ENCODE measurements at regions not wholly inside any gene's neighbourhood (a gene's known extent, or its start where the extent isn't known, plus 50 kb on each side); places are given as distances from the start of the nearest gene placed in this dataset.
"Not testable (repeated sequence)": the region's sequence is repeated elsewhere in the genome, so short reads cannot be mapped to it uniquely, and the experiment has no call there.

DNA sequence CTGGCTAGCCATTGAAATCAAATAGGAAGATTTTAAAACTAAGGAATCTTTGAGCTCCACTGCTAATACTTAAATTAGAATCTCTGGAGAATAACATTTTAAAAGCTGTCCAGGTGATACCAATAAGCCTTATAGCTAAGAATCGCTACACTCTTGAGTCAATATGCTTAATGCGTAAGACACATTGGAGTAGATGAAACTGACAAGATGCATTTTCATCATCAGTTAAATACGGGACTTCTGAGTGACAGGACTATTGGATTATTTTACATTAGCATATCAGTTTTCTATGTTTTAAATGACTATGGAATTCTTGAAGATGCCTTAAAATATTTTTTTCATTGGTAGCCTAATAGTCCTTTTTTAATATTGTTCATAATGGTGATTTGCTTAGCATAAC is 80.2 kb downstream of the ATOH1 start:
- H3K36me3 ChIP-seq, result no peaks in the 10 kb centered on the region
- H3K4me3 ChIP-seq, result no peak overlapping the region
- H3K27ac ChIP-seq, result no peak overlapping the region
- TF ChIP-seq, protein P1, sequence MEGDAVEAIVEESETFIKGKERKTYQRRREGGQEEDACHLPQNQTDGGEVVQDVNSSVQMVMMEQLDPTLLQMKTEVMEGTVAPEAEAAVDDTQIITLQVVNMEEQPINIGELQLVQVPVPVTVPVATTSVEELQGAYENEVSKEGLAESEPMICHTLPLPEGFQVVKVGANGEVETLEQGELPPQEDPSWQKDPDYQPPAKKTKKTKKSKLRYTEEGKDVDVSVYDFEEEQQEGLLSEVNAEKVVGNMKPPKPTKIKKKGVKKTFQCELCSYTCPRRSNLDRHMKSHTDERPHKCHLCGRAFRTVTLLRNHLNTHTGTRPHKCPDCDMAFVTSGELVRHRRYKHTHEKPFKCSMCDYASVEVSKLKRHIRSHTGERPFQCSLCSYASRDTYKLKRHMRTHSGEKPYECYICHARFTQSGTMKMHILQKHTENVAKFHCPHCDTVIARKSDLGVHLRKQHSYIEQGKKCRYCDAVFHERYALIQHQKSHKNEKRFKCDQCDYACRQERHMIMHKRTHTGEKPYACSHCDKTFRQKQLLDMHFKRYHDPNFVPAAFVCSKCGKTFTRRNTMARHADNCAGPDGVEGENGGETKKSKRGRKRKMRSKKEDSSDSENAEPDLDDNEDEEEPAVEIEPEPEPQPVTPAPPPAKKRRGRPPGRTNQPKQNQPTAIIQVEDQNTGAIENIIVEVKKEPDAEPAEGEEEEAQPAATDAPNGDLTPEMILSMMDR (IDR thresholded peaks at IDR 0.05), result no peak
- no peaks in the 10 kb centered on the region for H3K27me3 ChIP-seq
- H3K4me1 ChIP-seq, result no peaks in the 10 kb centered on the region
- intact Hi-C loops (cut with DNase I), result no loop called here
- DNase-seq (no peak), ATAC-seq (no peak)
- H3K9me3 ChIP-seq, result no peaks in the 10 kb centered on the region

DNA sequence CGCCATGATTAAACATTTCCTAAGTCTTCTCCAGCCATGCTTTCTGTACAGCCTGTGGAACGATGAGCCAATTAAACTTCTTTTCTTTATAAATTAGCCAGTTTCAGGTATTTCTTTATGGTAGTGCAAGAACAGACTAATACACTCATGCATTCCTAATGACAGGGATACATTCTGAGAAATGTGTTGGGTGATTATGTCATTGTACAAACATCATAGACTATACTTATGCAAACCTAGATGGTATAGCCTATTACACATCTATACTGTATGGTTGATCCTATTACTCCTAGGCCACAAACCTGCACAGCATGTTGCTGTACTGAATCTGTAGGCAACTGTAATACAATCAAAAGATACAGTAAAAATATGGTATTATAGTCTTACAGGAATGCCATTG is 83.1 kb downstream of the ATOH1 start:
- Histone ChIP-seq H3K36me3 (no peaks in the 10 kb centered on the region), H3K4me3 (no peak overlapping the region), H3K4me1 (no peaks in the 10 kb centered on the region), H3K27ac (no peak overlapping the region), H3K27me3 (no peaks in the 10 kb centered on the region), H3K9me3 (no peaks in the 10 kb centered on the region)
- no peak for ATAC-seq
- intact Hi-C loops (cut with DNase I), result no loop called here
- TF ChIP-seq, protein P1 (IDR thresholded peaks at IDR 0.05), result no peak
- no peak for DNase-seq

DNA sequence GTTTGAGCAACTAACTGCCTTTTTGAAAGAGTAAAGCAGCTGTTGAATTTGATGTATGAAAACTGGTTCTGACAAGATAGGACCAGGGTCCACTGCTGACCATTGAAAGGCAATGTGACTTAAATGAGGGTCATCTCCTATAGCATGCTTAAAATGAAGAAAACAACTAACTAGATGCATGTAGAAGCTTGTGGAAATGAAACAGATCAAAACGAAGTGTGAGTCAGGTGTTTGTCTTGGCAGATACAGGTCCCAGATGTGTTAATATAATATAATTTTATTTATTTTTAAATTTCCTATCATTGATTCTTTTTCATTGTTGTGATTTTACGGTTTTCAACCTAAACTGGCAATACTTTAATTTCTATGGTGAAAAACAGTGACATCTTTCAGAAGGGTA is 83.6 kb downstream of the ATOH1 start:
- Histone ChIP-seq H3K27ac (no peak overlapping the region), H3K27me3 (no peaks in the 10 kb centered on the region), H3K4me3 (no peak overlapping the region), H3K4me1 (no peaks in the 10 kb centered on the region), H3K36me3 (no peaks in the 10 kb centered on the region), H3K9me3 (no peaks in the 10 kb centered on the region)
- intact Hi-C loops (cut with DNase I), result no loop called here
- TF ChIP-seq, protein P1 (IDR thresholded peaks at IDR 0.05), result no peak
- DNase-seq (no peak), ATAC-seq (no peak)

DNA sequence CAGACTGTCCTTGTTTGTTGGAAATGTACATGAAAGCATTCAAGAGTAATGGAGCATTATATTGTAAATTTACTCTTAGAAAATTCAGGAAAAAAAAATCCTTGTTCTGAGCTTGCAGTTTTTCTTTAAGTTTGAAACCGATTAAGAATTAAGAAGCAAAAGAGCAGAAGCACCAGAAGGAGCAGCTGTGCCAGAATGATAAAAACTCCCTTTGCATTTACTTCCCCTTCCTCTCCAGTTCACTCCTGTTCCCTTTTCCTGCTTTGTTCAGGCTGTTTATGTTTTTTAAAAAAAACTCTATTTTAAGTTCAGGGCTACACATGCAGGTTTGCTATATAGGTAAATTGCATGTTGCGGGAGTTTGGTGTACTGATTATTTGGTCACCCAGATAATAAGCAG is 90.3 kb downstream of the ATOH1 start:
- Histone ChIP-seq H3K9me3 (no peaks in the 10 kb centered on the region), H3K36me3 (no peaks in the 10 kb centered on the region), H3K27me3 (no peaks in the 10 kb centered on the region), H3K4me3 (no peak overlapping the region), H3K27ac (no peak overlapping the region), H3K4me1 (no peaks in the 10 kb centered on the region)
- TF ChIP-seq, protein P1 (IDR thresholded peaks at IDR 0.05), result no peak
- intact Hi-C loops (cut with DNase I), result no loop called here
- ATAC-seq (no peak), DNase-seq (no peak)

DNA sequence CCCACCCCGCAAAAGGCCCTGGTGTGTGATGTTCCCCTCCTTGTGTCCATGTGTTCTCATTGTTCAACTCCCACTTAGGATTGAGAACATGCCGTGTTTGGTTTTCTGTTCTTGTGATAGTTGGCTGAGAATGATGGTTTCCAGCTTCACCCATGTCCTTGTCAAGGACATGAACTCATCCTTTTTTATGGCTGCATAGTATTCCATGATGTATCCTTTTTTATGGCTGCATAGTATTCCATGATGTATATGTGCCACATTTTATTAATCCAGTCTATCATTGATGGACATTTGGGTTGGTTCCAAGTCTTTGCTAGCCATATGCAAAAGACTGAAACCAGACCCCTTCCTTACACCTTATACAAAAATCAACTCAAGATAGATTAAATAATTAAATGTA is 95.0 kb downstream of the ATOH1 start:
- H3K9me3 ChIP-seq, result not testable (repeated sequence)

DNA sequence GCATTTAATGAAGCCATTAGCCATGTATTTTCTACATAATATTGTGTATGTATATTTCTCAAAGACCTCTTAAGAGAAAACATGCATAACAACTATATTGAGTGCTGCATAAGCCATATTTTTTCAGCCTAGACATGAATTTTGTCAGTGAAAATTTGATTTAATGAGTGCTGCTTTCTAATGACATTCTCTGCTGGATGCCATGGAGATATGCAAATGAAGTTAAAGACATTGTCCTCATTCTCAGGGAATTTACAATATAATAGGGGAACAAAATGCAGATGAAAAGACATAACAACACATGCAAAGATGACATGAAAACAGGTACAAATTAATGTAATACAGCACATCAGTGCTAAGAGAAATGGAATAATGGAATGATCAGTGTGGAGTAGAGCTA is 118.7 kb downstream of the ATOH1 start:
- ATAC-seq, result no peak
- TF ChIP-seq, protein P1 (IDR thresholded peaks at IDR 0.05), result no peak
- Histone ChIP-seq H3K36me3 (no peaks in the 10 kb centered on the region), H3K27me3 (no peaks in the 10 kb centered on the region), H3K4me3 (no peak overlapping the region), H3K9me3 (no peaks in the 10 kb centered on the region), H3K4me1 (no peaks in the 10 kb centered on the region), H3K27ac (no peak overlapping the region)
- intact Hi-C loops (cut with DNase I), result no loop called here
- DNase-seq, result no peak

More for the DNA sequence above, 95.0 kb downstream of the ATOH1 start:
- DNase-seq; H3K27me3 ChIP-seq; H3K36me3 ChIP-seq; intact Hi-C loops (cut with DNase I); H3K4me3 ChIP-seq; H3K27ac ChIP-seq; H3K4me1 ChIP-seq; ATAC-seq: not testable (repeated sequence)

DNA sequence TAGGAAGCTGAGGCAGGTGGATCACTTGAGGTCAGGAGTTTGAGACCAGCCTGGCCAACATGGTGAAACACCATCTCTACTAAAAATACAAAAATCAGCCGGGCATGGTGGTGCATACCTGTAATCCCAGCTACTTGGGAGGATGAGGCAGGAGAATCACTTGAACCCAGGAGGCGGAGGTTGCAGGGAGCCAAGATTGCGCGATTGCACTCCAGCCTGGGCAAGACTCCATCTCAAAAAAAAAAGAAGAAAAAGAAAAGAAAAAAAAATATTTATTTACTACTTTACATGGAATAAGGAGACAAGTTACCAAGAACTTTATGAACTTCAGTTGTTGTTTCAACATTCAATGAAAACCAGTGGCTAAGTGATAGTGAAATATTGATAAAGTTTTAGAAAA is 121.7 kb downstream of the ATOH1 start:
- DNase-seq; H3K4me3 ChIP-seq; intact Hi-C loops (cut with DNase I); H3K27me3 ChIP-seq; H3K4me1 ChIP-seq; H3K27ac ChIP-seq; ATAC-seq; H3K36me3 ChIP-seq; H3K9me3 ChIP-seq: not testable (repeated sequence)
